Adrenal gland (tissue), 5 donors: ENCODE measurements at regions not wholly inside any gene's neighbourhood (a gene's known extent, or its start where the extent isn't known, plus 50 kb on each side); places are given as distances from the start of the nearest gene placed in this dataset.

ENCODE experiments used
- CTCF ChIP-seq, 6 experiments: fragments of 450-650 bp in 4 of 6; fragments of 200-600 bp in 2 of 6; sonication (generic) in 1 of 6; IDR thresholded peaks; 1 replicate in 5 of 6; 2 replicates in 1 of 6; pipeline versions ENCODE4 v1.5.1 to v1.8.0; 2016 to 2021; ENCODE audit warnings: antibody characterized with exemption in 6 of 6, mild to moderate bottlenecking in 2 of 6, moderate library complexity in 1 of 6
- POLR2A ChIP-seq, 2 donors: fragments of 450-650 bp; IDR thresholded peaks; one replicate each; pipeline ENCODE4 v1.6.1; 2017; ENCODE audit warnings: antibody characterized with exemption in 2 of 2, mild to moderate bottlenecking in 2 of 2, moderate library complexity in 1 of 2
- donor health status: DM: no; HTN: no; CAD: no.

DNA sequence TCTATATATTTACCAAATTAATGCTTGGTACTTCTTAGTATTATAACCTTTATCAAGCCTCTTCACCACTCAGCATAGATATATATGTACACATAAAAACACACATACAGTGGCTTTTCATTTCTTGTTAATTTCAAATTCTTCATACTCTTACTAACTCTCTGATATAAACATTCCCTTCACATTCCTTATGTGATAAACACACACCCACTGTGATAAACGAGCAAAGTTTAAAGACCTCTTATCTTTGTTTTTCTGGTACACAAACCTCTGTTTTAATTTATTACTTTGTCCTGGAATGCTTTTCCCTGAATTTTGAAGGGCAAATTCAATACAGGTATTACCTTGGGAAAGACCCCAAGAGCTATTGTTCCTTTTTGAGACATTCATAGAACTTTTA lies 379.1 kb upstream of the TMPRSS15 start:
- TF ChIP-seq CTCF (IDR thresholded peaks at IDR 0.05) (no peak), POLR2A (IDR thresholded peaks at IDR 0.05) (no peak)
